Right ventricle myocardium inferior (tissue), 1 donor: ENCODE measurements at regions not wholly inside any gene's neighbourhood (a gene's known extent, or its start where the extent isn't known, plus 50 kb on each side); places are given as distances from the start of the nearest gene placed in this dataset.

Source experiments
- ATAC-seq: fragments of 200-7000 bp; cut with Tn5 transposase; one replicate; pipeline ENCODE4 v1.9.1; 2020; ENCODE audit warnings: mild to moderate bottlenecking, moderate library complexity
- DNase-seq: peaks from one replicate; pipeline ENCODE4 v3.0.0; 2021; ENCODE audit errors: missing footprints
- intact Hi-C: fragments of 100-400 bp; cut with DNase I; formaldehyde crosslinking; loops from one replicate; pipeline ENCODE4 v1.11.0; 2022
- donor health status: DM: no; HTN: yes; CAD: no; lungs with severe emphysema.

GRCh38 chr14:61226015-61226654, 55.0 kb downstream of the TMEM30B start:
- intact Hi-C loops, result no loop called here
- DNase-seq, result no peak
- ATAC-seq, result no peak

- intact Hi-C loops, result no loop called here
- ATAC-seq, result no peak
Observed at GRCh38 chr14:61225344-61225743, 55.8 kb downstream of the TMEM30B start.

GRCh38 chr14:61223552-61223951, 57.6 kb downstream of the TMEM30B start:
- intact Hi-C loops, result no loop called here
- DNase-seq, result no peak
- peak; percentile 83 for ATAC-seq

More at GRCh38 chr14:61225344-61225743, 55.8 kb downstream of the TMEM30B start:
- no peak for DNase-seq

GRCh38 chr14:61222388-61222787, 58.8 kb downstream of the TMEM30B start:
- ATAC-seq, result no peak
- DNase-seq, result no peak
- intact Hi-C loops, result no loop called here

- DNase-seq (no peak), ATAC-seq (no peak)
- intact Hi-C loops, result no loop called here
Observed at GRCh38 chr14:61221906-61222305, 59.2 kb downstream of the TMEM30B start.

GRCh38 chr14:61219673-61220072, 61.5 kb downstream of the TMEM30B start:
- DNase-seq (no peak), ATAC-seq (no peak)
- intact Hi-C loops, result no loop called here

GRCh38 chr14:61219256-61219655, 61.9 kb downstream of the TMEM30B start:
- intact Hi-C loops, result no loop called here
- ATAC-seq (no peak), DNase-seq (no peak)

GRCh38 chr14:61218767-61219166, 62.4 kb downstream of the TMEM30B start:
- intact Hi-C loops, result no loop called here
- DNase-seq (no peak), ATAC-seq (peak; percentile 76)

GRCh38 chr14:61218157-61218556, 63.0 kb downstream of the TMEM30B start:
- intact Hi-C loops, result no loop called here
- ATAC-seq (no peak), DNase-seq (no peak)

GRCh38 chr14:61217516-61217915, 63.6 kb downstream of the TMEM30B start:
- intact Hi-C loops, result no loop called here
- ATAC-seq (peak; percentile 26), DNase-seq (no peak)

- DNase-seq (no peak), ATAC-seq (no peak)
- intact Hi-C loops, result no loop called here
Observed at GRCh38 chr14:61215222-61216020, 65.7 kb downstream of the TMEM30B start.

GRCh38 chr14:61213920-61214319, 67.2 kb downstream of the TMEM30B start:
- ATAC-seq (no peak), DNase-seq (no peak)
- intact Hi-C loops, result no loop called here

- DNase-seq (no peak), ATAC-seq (no peak)
- intact Hi-C loops, result no loop called here
Observed at GRCh38 chr14:61213191-61213621, 67.9 kb downstream of the TMEM30B start.

GRCh38 chr14:61212546-61212945, 68.6 kb downstream of the TMEM30B start:
- intact Hi-C loops, result no loop called here

GRCh38 chr14:61211476-61212255, 69.5 kb downstream of the TMEM30B start:
- intact Hi-C loops, result no loop called here
- DNase-seq (no peak), ATAC-seq (no peak)

More at GRCh38 chr14:61212546-61212945, 68.6 kb downstream of the TMEM30B start:
- DNase-seq, result no peak
- ATAC-seq, result no peak

- DNase-seq (no peak), ATAC-seq (no peak)
- intact Hi-C loops, result no loop called here
Observed at GRCh38 chr14:61203081-61203753, 77.9 kb downstream of the TMEM30B start.

GRCh38 chr14:61202124-61202523, 79.0 kb downstream of the TMEM30B start:
- no peak for ATAC-seq
- intact Hi-C loops, result no loop called here
- DNase-seq, result no peak

GRCh38 chr14:61201171-61201570, 80.0 kb downstream of the TMEM30B start:
- DNase-seq, result no peak
- intact Hi-C loops, result no loop called here
- ATAC-seq, result no peak

GRCh38 chr14:61197416-61197815, 83.7 kb downstream of the TMEM30B start:
- DNase-seq, result no peak
- intact Hi-C loops, result no loop called here
- ATAC-seq, result no peak
